MV-4-11 (cell line): ENCODE measurements at regions not wholly inside any gene's neighbourhood (a gene's known extent, or its start where the extent isn't known, plus 50 kb on each side); places are given as distances from the start of the nearest gene placed in this dataset.
"Not testable (repeated sequence)": the region's sequence is repeated elsewhere in the genome, so short reads cannot be mapped to it uniquely, and the experiment has no call there.

Source experiments
- DNase-seq: peaks from one replicate; lab custom pipeline; 2025; lab: John Stamatoyannopoulos, UW

DNA sequence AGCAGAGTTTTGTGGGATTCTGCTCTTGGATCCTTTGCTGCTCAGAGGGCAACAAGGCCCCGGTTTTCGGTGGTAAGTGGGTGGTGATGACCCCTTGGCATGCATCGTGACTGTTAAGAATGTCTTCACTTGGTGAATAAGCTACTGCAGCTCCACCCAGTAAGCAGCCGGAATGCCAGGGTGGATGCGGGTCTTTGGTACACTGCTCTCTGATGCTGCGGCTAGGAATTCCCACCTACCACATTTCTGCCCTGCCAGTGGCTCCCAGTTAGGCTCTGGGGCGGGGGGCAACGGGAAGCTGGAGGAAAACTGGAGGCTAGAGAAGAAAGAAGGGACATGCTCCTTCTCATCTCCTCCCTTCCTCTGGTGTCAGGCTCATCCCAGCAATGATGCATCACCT is 180.4 kb upstream of the GALNT2 start:
- no peak for DNase-seq

- no peak for DNase-seq
These were observed 179.8 kb upstream of the GALNT2 start for GRCh38 chr1:229887043-229887822.

GRCh38 chr1:229888157-229888556 is 178.9 kb upstream of the GALNT2 start:
- no peak for DNase-seq

- no peak for DNase-seq
These were observed 178.5 kb upstream of the GALNT2 start for GRCh38 chr1:229888561-229889001.

DNA sequence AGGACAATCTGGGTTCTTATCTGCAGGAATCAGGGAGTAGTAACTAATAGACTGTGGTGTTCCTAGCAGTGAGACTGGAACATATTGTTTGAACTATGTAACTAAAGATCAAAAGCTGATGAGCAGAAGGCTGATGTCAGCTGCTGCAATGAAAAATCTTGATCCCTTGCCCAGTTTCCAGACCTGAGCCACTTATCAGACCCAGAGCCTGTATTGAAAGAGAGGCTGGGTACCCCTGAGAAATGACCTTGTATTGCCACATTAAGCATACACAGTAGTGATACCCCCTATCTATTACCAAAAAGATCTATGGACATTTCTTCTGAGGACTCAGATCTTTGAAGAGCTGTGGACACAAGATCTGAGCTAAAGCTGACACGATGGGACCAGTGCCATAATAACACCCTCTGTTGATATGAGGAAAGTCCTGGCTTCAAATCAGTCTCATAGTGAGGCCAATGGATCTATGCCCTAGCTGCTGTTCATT is 178.0 kb upstream of the GALNT2 start:
- DNase-seq = no peak

GRCh38 chr1:229891227-229891626 is 175.8 kb upstream of the GALNT2 start:
- DNase-seq = no peak

GRCh38 chr1:229892515-229893117 is 174.4 kb upstream of the GALNT2 start:
- DNase-seq = no peak

DNA sequence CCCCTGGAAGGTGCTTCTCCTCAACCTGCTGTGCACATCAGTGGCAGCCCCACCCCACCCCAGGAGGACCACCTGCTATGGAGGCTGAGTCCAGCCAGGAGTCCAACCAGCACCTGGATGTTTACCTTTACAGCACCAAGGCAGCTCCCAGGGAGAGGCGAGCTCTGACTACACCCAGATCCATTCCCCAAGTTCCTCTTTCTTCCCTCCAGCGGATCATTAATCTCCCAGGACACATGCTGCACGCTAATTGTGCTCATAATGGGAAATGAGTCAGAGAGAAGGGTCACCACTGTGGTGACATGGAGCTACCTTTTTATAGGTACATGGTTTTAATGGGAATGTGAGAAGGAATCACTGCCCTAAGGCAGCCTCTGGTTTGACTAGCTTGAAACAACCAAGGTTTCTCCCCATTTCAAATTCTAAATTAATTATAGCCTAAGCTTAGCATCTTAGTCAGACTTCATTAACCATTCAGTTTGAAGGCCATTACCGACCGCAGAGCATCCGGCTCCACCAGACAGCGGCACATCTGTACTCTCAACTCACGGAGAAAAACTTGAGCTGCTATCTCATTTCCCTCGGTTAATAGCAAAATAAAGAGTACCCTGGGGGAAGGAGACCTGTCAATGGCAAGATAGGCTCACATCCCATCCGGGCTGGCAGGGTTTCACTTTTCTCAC is 173.1 kb upstream of the GALNT2 start:
- DNase-seq = no peak

DNA sequence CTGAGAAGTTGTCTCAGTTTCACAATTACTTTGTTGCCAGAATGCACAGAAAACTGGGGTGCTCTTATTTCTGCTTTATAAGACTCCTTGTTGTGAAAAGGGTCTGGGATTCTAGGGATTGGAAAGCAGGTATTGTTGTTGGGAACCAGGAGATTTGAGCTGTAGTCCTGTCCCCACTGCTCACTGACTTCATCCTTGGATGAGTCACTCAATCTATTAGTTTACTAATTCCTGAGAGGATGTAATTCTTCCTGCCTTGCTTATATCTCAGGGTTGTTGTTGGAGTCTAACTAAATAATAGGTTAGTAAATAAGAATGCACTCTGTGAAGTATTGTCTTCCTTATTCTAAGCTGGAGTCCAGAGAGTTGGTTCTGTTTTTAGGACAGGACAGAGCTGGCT is 172.5 kb upstream of the GALNT2 start:
- no peak for DNase-seq

DNA sequence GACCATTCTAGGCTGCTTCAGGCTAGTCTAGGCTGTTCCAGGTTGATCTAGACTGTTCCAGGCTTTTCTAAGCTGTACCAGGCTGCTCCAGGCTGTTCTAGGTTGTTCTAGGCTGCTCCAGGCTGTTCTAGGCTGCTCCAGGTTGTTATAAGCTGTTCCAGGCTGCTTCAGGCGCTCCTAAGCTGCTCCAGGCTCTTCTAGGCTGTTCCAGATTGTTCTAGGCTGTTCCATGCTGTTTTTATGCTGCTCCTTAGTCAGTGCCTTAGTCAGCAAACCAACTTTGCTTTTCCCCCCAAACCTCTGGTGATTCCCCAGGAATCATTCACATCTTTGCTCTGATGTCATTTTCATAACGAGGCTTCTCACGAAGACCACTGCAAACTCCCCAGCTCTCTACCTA is 171.4 kb upstream of the GALNT2 start:
- DNase-seq = peak; percentile 2

- DNase-seq = no peak
These were observed 170.7 kb upstream of the GALNT2 start for GRCh38 chr1:229896306-229896705.

DNA sequence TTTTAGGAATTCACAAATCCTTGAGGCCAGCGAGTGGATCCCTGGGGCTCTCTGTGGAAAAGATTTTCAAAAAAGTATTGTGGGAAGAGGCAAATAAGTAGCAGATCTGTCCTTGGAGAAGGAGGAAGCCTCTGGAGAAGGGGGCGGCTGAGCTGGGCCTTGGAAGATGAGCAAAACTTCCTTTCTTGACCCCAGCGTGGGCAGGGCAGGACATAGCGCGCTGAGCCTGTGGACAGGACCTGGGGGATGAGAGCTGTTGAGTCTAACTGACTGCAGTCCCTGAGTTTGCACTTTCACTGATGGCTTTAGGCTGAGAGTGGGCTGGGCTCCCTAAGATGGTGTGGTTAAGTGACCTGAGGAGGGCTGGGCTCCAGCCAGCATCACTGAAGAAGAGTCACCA is 170.2 kb upstream of the GALNT2 start:
- DNase-seq = no peak

DNA sequence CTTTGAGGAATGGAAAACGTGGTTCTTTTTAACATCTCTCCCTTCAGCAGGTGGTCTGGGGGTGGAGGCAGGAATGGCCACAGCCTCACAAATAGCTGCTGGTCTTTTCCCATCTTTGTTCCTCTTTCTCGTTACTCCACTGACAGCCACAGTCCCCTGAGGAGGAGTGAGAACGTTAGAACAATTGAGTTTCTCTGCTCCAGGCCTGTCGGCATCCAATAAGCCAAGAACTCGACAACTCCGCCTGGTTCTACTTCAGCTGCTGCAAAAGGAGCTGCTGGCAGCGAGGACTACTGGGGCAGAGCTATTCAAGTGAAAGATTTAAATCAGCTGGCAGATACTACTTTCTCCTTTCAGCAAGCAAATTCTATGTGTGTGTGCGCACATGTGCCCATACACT is 169.5 kb upstream of the GALNT2 start:
- DNase-seq = no peak

GRCh38 chr1:229900220-229900619 is 166.8 kb upstream of the GALNT2 start:
- no peak for DNase-seq

GRCh38 chr1:229905031-229905545 is 161.9 kb upstream of the GALNT2 start:
- no peak for DNase-seq

DNA sequence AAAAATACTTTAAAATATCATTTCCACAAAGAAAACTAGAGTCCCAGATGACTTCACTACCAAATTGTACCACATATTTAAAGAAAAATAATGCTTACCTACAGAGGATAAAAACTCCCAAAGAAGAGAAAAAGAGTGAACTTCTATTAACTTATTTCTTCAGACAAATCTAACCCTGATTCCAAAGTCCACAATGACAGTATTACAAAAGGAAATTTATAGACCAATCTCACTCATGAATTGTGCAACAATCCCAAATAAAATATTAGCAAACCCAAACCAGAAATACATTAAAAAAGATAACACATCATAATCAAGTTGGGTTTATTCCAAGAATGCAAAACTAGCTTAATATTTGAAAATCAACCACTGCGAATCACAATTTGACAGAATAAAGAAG is 161.4 kb upstream of the GALNT2 start:
- no peak for DNase-seq

- DNase-seq = no peak
These were observed 159.0 kb upstream of the GALNT2 start for GRCh38 chr1:229907884-229908638.

DNA sequence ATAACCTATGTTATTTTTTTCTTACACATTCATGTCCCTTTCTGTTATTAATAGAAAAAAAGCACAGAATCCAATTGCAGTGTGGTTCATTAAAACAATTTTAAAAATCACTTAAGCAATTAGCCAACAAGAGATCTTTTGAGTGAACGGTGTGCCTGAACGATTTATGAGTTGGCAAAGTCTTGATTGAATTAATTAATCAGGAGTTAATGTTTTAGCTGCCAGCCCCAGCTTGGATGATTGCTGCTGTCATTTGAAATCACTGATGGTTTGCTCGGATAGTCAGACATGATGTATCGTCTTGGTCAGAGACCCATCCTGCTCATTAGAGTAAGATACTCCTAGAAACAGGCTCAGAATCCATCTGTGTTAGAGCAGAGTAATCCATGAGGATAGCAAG is 158.3 kb upstream of the GALNT2 start:
- DNase-seq = no peak

DNA sequence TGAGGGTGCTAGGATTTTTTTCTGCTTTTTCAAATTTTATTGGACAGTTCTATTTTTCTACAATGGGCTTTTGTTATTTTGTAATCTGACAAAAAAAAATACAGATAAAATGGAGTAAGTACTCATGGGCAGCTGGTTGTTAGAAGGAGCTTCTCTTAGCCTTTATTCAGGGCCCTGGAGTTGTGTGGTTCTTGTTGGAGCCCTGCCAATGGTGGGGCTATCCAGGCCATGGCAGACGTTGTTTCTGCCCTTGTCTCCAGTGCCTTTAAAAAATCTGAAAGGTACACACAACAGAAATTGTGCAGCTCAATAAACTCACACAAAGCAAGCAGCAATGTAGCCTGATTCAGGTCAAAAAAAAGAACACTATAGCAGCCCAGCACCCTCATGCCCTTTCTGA is 153.5 kb upstream of the GALNT2 start:
- no peak for DNase-seq

- DNase-seq = not testable (repeated sequence)
These were observed 147.6 kb upstream of the GALNT2 start for GRCh38 chr1:229919488-229919887.

DNA sequence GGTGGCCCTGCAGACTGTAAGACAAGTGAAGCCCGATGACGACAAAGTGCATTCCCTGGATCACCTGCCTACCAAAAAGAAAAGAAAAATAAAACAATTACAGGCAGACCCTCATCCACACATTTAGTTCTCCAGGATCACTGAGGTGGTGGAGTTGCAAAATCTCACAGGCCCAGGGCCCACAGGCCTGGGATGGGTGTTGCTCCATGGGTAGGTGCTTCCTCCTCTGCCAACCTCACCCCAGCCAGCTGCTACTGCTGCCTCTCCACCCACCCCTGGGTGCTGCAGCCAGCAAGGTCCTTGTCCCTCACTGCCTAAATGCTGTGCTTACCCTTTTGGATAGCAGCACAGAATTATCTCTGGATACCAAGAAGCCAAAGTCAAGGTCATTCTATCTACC is 146.4 kb upstream of the GALNT2 start:
- no peak for DNase-seq

DNA sequence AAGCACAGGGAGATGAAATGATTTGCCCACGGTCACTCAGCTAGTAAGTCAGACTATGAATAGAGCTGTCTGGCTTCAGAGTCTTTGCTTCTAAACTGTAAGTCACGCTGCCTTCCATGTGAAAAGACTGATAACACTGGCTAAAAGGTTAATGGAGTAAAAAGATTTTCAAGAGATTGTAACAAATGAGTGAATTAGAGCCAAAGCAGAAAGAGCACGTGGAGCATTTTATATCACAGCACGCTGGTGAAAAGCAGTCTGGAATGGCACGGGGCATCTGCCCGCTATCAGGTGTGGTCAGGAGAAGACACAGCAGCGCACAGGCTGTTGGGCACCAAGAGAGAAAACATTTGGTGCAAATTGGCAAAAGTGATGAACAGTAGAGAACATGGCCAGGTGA is 144.8 kb upstream of the GALNT2 start:
- no peak for DNase-seq
